ENCODE measurements at regions not wholly inside any gene's neighbourhood (a gene's known extent, or its start where the extent isn't known, plus 50 kb on each side); places are given as distances from the start of the nearest gene placed in this dataset.

DNA sequence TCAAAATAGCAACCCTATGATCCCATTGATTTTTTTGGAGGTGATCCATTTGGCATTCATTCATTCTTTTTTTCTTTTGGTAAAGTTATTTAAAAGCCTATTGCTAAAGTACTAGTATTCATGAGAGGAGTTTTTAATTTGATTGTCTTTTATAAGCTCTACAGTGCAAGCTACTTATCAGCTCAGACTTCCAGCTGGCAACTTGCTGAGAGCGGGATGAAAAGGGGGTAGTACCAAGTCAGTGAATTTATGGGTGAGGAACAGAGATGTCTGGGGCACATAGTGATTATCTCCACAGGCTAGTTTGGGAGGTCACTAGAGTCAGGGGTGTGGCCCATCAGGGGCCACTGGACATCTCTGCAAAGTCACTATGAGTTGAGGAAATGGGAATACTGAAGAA lies 202.4 kb downstream of the PIK3C3 start:
- TF ChIP-seq, protein P1, sequence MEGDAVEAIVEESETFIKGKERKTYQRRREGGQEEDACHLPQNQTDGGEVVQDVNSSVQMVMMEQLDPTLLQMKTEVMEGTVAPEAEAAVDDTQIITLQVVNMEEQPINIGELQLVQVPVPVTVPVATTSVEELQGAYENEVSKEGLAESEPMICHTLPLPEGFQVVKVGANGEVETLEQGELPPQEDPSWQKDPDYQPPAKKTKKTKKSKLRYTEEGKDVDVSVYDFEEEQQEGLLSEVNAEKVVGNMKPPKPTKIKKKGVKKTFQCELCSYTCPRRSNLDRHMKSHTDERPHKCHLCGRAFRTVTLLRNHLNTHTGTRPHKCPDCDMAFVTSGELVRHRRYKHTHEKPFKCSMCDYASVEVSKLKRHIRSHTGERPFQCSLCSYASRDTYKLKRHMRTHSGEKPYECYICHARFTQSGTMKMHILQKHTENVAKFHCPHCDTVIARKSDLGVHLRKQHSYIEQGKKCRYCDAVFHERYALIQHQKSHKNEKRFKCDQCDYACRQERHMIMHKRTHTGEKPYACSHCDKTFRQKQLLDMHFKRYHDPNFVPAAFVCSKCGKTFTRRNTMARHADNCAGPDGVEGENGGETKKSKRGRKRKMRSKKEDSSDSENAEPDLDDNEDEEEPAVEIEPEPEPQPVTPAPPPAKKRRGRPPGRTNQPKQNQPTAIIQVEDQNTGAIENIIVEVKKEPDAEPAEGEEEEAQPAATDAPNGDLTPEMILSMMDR (IDR thresholded peaks at IDR 0.05) = no peak
- TF ChIP-seq POLR2A (IDR thresholded peaks at IDR 0.05) = no peak
